Chondrocyte (in vitro differentiated cells): ENCODE measurements at regions not wholly inside any gene's neighbourhood (a gene's known extent, or its start where the extent isn't known, plus 50 kb on each side); places are given as distances from the start of the nearest gene placed in this dataset.

ENCODE experiments used
- DNase-seq: peaks from one replicate; pipeline ENCODE4 v3.0.0; 2021; ENCODE audit warnings: mixed read lengths, low spot score
- H3K27ac Mint-ChIP-seq: one replicate; pipeline ENCODE4 v1.8.0; 2021; ENCODE audit warnings: mild to moderate bottlenecking, moderate library complexity, mixed read lengths; ENCODE audit not compliant: unreplicated experiment
- H3K27me3 Mint-ChIP-seq: 2 replicates; pipeline ENCODE4 v1.8.0; 2021; ENCODE audit warnings: low read depth, mixed read lengths
- H3K36me3 Mint-ChIP-seq: 2 replicates; pipeline ENCODE4 v1.8.0; 2021; ENCODE audit warnings: low read depth, mixed read lengths
- H3K4me1 Mint-ChIP-seq: 2 replicates; pipeline ENCODE4 v1.8.0; 2021; ENCODE audit warnings: low read depth, mild to moderate bottlenecking, mixed read lengths
- H3K4me3 Mint-ChIP-seq: one replicate; pipeline ENCODE4 v1.8.0; 2021; ENCODE audit warnings: mild to moderate bottlenecking, moderate library complexity, mixed read lengths; ENCODE audit not compliant: unreplicated experiment
- H3K9me3 Mint-ChIP-seq: 2 replicates; pipeline ENCODE4 v1.8.0; 2021; ENCODE audit warnings: low read depth, mixed read lengths
- CTCF ChIP-seq: fragments of 200-600 bp; sonication (generic); IDR thresholded peaks from 2 replicates; pipeline ENCODE4 v1.5.0; 2021; ENCODE audit warnings: antibody characterized with exemption, mild to moderate bottlenecking, moderate library complexity

DNA sequence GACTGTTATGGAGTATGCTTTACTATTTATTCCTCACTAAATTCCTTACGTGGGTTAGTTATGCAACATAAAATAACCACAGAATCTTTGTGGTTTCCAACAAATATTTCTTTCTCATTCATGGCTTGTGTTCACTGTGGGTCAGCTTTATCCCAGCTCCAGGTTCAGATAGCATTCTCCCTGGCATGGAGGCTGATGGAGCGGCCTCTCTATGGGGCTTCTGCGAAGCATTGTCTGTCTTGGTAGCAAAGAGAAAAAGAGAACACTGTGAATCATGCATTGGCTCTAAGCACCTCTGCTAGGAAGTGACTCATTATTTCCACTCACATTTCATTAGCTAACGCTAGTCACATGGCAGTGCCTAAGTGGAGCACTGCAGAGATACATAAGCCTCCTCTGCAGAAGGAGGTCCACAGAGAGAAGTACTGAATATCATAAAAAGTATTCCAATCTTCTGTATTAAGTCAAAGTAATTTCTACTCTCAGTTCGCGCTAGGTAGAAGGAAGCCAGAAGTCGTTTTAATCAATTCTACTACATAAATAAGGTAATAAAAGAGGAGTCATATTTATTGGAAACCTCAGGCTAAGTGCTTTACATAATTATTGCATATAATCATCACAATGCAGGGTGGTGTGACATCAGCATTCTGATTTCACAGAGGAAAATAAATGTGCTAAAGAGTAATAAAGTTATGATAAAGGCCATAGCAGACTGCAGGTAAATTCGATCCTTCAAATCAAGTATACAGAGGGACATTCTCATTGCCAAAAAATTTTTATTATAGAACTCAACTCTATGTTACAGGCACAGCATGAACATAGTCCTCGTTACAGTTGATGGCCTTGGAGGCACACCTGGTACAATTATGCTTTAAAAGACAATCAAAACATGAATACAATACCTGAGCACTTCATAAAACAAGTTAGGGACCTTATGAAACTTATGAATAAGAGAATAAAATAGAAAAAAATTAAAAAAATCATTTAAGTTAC is 531.1 kb downstream of the CETN3 start:
- peaks cover 5% of the 10 kb centered on the region for H3K9me3 Mint-ChIP-seq
- no peaks in the 10 kb centered on the region for H3K27me3 Mint-ChIP-seq
- no peak overlapping the region for H3K4me3 Mint-ChIP-seq
- peaks cover 10% of the 10 kb centered on the region for H3K4me1 Mint-ChIP-seq
- DNase-seq, result no peak
- H3K27ac Mint-ChIP-seq, result peak overlapping the region; percentile 90
- TF ChIP-seq CTCF, result no peak
- H3K36me3 Mint-ChIP-seq, result peaks cover 2% of the 10 kb centered on the region

GRCh38 chr5:89871906-89872305 is 537.6 kb downstream of the CETN3 start:
- no peak overlapping the region for H3K4me3 Mint-ChIP-seq
- no peaks in the 10 kb centered on the region for H3K9me3 Mint-ChIP-seq
- H3K27ac Mint-ChIP-seq, result no peak overlapping the region
- H3K4me1 Mint-ChIP-seq, result no peaks in the 10 kb centered on the region
- no peaks in the 10 kb centered on the region for H3K36me3 Mint-ChIP-seq
- TF ChIP-seq CTCF, result no peak
- DNase-seq, result no peak
- H3K27me3 Mint-ChIP-seq, result no peaks in the 10 kb centered on the region

DNA sequence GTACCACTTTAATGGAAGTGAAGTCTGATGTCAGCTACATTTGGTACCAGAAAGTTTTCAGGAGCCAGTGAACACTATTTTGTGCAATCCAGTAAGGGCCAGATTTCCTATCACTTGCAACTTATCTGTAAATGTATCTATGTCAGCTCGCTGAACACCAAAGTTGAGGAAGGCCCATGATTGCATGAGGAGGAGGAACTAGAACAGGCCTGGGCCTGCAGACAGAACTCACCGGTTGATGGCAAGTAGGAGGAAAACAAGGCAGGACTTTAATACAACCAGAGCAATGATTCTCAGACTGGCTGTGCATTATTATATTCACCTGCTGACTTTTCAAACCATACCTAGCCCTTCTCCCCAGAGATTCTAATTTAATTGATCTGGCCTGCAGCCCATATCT is 540.2 kb downstream of the CETN3 start:
- no peak overlapping the region for H3K27ac Mint-ChIP-seq
- H3K27me3 Mint-ChIP-seq, result no peaks in the 10 kb centered on the region
- H3K4me3 Mint-ChIP-seq, result no peak overlapping the region
- H3K36me3 Mint-ChIP-seq, result no peaks in the 10 kb centered on the region
- DNase-seq, result no peak
- no peaks in the 10 kb centered on the region for H3K9me3 Mint-ChIP-seq
- no peaks in the 10 kb centered on the region for H3K4me1 Mint-ChIP-seq
- no peak for TF ChIP-seq CTCF

DNA sequence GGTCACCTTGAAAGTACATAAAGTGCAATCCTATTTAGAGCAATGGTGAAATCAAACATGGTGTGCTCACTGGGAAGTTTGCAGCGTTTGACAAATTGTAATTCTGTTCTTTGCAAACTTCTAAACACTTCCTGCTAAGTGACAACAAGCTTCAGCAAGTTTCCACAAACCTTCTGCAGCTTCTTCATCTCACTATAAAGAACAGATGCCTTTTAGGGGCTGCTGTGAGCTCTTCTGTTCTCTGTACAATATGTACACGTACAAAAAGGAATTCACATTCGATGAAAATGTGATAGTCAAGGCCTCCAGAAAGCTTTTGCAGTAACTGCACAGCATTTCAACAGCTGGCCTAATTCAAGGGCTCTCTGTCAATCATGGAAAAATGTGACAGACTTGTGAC is 543.1 kb downstream of the CETN3 start:
- no peaks in the 10 kb centered on the region for H3K9me3 Mint-ChIP-seq
- H3K4me3 Mint-ChIP-seq, result no peak overlapping the region

GRCh38 chr5:89864941-89865340 is 544.6 kb downstream of the CETN3 start:
- Mint-ChIP-seq H3K4me3 (no peak overlapping the region), H3K4me1 (no peaks in the 10 kb centered on the region), H3K27me3 (no peaks in the 10 kb centered on the region), H3K9me3 (peaks cover 2% of the 10 kb centered on the region), H3K27ac (no peak overlapping the region), H3K36me3 (no peaks in the 10 kb centered on the region)
- DNase-seq, result no peak
- no peak for TF ChIP-seq CTCF

More for the DNA sequence above, 543.1 kb downstream of the CETN3 start:
- no peak overlapping the region for H3K27ac Mint-ChIP-seq
- DNase-seq, result no peak
- no peaks in the 10 kb centered on the region for H3K27me3 Mint-ChIP-seq
- TF ChIP-seq CTCF, result no peak
- no peaks in the 10 kb centered on the region for H3K36me3 Mint-ChIP-seq
- no peaks in the 10 kb centered on the region for H3K4me1 Mint-ChIP-seq
